ENCODE measurements at regions not wholly inside any gene's neighbourhood (a gene's known extent, or its start where the extent isn't known, plus 50 kb on each side); places are given as distances from the start of the nearest gene placed in this dataset.

DNA sequence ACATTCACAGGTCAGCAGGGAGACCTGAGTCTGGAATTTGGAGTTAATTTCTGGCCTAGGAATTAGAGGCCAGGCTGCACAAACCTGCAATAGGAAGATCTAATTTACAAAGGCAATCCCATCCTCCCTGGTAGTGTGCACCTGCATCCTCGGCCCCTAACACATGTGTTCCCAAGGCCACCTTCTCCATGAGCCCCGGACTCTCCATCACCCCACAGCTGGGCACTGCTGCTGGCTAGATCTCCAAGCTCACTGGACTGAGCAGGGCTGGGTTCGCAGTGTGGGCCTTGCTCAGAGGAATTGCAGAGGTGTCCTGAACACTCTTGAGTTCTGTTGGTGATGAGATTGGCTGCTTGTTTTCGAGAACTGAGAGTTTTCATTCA is 162.6 kb upstream of the TWIST2 start:
- Histone ChIP-seq H3K27me3 (ENCODE audit: control insufficient read depth, insufficient read depth, low read length) (no peaks in the 10 kb centered on the region), H3K36me3 (ENCODE audit: control insufficient read depth, insufficient read depth, low read length) (no peaks in the 10 kb centered on the region), H3K4me3 (ENCODE audit: low read depth, low read length) (no peak overlapping the region)
- CTCF ChIA-PET, result interaction anchor here (0.7 to 2.6 kb wide), 6 partner anchors 11 to 318 kb away, joined by 3 to 17 read pairs (median 4); no protein-coding TSS in a partner anchor
- POLR2A ChIA-PET, result interaction anchor here (0.6 to 1.0 kb wide), 2 partner anchors 39 to 163 kb away, joined by 3 to 5 read pairs; no protein-coding TSS in a partner anchor
- TF ChIP-seq, protein P1, sequence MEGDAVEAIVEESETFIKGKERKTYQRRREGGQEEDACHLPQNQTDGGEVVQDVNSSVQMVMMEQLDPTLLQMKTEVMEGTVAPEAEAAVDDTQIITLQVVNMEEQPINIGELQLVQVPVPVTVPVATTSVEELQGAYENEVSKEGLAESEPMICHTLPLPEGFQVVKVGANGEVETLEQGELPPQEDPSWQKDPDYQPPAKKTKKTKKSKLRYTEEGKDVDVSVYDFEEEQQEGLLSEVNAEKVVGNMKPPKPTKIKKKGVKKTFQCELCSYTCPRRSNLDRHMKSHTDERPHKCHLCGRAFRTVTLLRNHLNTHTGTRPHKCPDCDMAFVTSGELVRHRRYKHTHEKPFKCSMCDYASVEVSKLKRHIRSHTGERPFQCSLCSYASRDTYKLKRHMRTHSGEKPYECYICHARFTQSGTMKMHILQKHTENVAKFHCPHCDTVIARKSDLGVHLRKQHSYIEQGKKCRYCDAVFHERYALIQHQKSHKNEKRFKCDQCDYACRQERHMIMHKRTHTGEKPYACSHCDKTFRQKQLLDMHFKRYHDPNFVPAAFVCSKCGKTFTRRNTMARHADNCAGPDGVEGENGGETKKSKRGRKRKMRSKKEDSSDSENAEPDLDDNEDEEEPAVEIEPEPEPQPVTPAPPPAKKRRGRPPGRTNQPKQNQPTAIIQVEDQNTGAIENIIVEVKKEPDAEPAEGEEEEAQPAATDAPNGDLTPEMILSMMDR (IDR thresholded peaks at IDR 0.05; ENCODE audit: insufficient read depth, low read depth, low read length), result no peak
- DNase-seq (ENCODE audit: low read depth), result no peak

- no peaks in the 10 kb centered on the region for H3K36me3 ChIP-seq (ENCODE audit: control insufficient read depth, insufficient read depth, low read length)
- TF ChIP-seq, protein P1 (IDR thresholded peaks at IDR 0.05; ENCODE audit: insufficient read depth, low read depth, low read length), result no peak
- ChIA-PET CTCF (interaction anchor here (1.1 to 2.6 kb wide), 4 partner anchors 11 to 315 kb away, joined by 3 to 17 read pairs (median 4); no protein-coding TSS in a partner anchor), POLR2A (interaction anchor here (1.0 kb wide), 1 partner anchor 163 kb away, joined by 3 read pairs; no protein-coding TSS in a partner anchor)
- no peak for DNase-seq (ENCODE audit: low read depth)
- H3K27me3 ChIP-seq (ENCODE audit: control insufficient read depth, insufficient read depth, low read length), result no peaks in the 10 kb centered on the region
- no peak overlapping the region for H3K4me3 ChIP-seq (ENCODE audit: low read depth, low read length)
Observed at GRCh38 chr2:238685713-238686112, 162.2 kb upstream of the TWIST2 start.

DNA sequence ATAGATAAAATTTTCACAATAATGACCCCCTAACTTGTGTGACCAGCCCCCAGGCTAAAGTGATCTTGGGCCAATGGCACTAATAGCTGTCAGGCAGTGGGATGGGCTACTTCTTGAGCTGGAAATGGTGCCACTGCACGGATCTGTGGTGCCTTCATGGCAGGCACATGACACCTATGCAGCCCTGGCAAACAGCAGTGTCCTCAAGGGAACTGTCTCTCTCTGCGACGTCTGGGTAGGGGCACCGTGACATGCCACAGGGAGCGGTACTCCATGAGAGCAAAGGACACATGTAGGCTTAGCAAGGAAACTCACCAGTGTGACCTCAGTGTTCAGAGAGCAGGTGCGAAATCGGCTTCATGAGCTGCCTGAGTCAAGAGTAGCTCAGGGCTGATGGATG is 161.7 kb upstream of the TWIST2 start:
- Histone ChIP-seq H3K36me3 (ENCODE audit: control insufficient read depth, insufficient read depth, low read length) (no peaks in the 10 kb centered on the region), H3K27me3 (ENCODE audit: control insufficient read depth, insufficient read depth, low read length) (no peaks in the 10 kb centered on the region), H3K4me3 (ENCODE audit: low read depth, low read length) (no peak overlapping the region)
- no peak for DNase-seq (ENCODE audit: low read depth)
- ChIA-PET CTCF (interaction anchor here (1.0 to 2.6 kb wide), 5 partner anchors 10 to 168 kb away, joined by 3 to 17 read pairs (median 4); no protein-coding TSS in a partner anchor), POLR2A (no interaction called here)
- TF ChIP-seq, protein P1 (IDR thresholded peaks at IDR 0.05; ENCODE audit: insufficient read depth, low read depth, low read length), result no peak

DNA sequence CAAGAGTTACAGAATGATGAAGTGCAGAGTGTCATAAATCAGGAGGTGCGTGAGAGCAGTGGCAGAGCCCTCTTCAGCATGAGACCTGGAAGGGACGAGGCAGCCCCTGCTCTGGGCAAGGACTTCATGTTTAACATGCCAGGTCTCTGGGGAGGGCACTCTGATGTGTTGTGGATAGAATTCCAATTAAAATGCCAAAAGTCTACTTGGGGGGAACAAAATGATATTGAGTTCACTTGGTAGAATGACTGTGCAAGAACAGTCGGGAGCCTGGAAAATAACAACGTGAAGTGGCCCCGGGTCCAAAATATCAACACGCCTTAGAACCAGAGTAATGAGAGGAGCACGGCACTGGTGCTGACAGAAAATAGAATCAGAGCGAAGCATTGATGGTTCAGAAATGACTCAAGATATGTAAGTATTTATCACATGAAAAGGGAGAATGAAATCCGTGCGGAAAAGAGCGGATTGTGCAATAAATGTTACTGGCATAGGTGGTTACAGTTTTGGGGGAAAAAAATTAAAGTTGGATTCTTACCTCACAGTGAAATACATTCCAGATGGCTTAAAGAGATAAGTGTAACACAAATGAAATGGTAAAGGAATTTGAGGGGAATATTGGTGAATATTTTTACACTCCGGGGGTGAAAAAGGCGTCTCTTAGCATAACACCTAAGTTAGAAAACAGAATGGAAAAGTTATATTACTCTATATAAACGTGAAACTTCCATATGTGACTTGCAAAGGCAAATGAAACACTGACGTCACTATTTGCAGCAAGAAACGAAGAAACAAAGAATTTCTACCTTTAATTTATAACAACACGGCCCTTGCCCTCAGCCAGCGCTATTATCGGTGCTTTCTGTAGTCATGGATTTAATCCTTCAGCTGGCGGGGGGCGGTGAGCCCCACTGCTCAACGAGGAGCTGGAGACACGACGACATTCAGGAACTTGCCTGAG is 159.4 kb upstream of the TWIST2 start:
- POLR2A ChIA-PET, result no interaction called here
- DNase-seq (ENCODE audit: low read depth), result no peak
- TF ChIP-seq, protein P1 (IDR thresholded peaks at IDR 0.05; ENCODE audit: insufficient read depth, low read depth, low read length), result no peak
- H3K4me3 ChIP-seq (ENCODE audit: low read depth, low read length), result no peak overlapping the region
- H3K36me3 ChIP-seq (ENCODE audit: control insufficient read depth, insufficient read depth, low read length), result no peaks in the 10 kb centered on the region
- CTCF ChIA-PET, result interaction anchor here (0.7 kb wide), 1 partner anchor 40 kb away, joined by 3 read pairs; no protein-coding TSS in a partner anchor
- no peaks in the 10 kb centered on the region for H3K27me3 ChIP-seq (ENCODE audit: control insufficient read depth, insufficient read depth, low read length)

DNA sequence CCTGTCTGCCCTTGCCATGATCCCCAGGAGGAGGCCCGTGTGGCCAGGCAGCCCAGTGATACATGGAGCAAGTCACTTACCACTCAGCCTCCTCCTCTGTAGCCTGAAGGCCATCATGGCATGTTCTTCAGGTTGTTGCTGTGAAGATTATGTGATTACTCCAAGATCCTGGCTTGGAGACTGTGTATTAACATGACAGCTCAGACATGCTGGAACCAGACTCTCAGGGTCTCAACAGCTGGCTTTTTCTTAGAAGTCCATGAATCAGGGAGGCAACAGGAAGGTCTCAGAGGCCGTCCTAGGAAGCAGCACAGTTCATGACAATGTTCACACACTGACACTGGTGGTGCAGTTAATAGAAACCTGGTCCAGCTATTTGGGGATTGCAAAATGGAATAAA is 158.6 kb upstream of the TWIST2 start:
- ChIA-PET CTCF (interaction anchor here (0.7 kb wide), 1 partner anchor 39 kb away, joined by 3 read pairs; no protein-coding TSS in a partner anchor), POLR2A (no interaction called here)
- TF ChIP-seq, protein P1 (IDR thresholded peaks at IDR 0.05; ENCODE audit: insufficient read depth, low read depth, low read length), result no peak
- Histone ChIP-seq H3K36me3 (ENCODE audit: control insufficient read depth, insufficient read depth, low read length) (no peaks in the 10 kb centered on the region), H3K27me3 (ENCODE audit: control insufficient read depth, insufficient read depth, low read length) (no peaks in the 10 kb centered on the region), H3K4me3 (ENCODE audit: low read depth, low read length) (no peak overlapping the region)
- no peak for DNase-seq (ENCODE audit: low read depth)

Measured in BJ (cell line).